Breast epithelium (tissue), 4 donors: ENCODE measurements at regions not wholly inside any gene's neighbourhood (a gene's known extent, or its start where the extent isn't known, plus 50 kb on each side); places are given as distances from the start of the nearest gene placed in this dataset.

ENCODE experiments used
- DNase-seq, 2 donors: peaks; one replicate each; pipeline ENCODE4 v3.0.0-alpha.2; 2019; ENCODE audit warnings: low spot score in 2 of 2
- H3K27ac ChIP-seq, 2 donors: fragments of 200-600 bp; sonication (generic) in 1 of 2; one replicate each; pipeline ENCODE4 v1.5.1; 2016 to 2019; ENCODE audit warnings: mild to moderate bottlenecking in 1 of 2
- H3K27me3 ChIP-seq, 2 donors: fragments of 200-600 bp; sonication (generic) in 1 of 2; one replicate each; pipeline versions ENCODE4 v1.5.1 to v1.6.0; 2017 to 2019; ENCODE audit warnings: control low read depth in 1 of 2, mild to moderate bottlenecking in 1 of 2
- H3K36me3 ChIP-seq: fragments of 200-600 bp; one replicate; pipeline ENCODE4 v1.5.1; 2019
- H3K4me1 ChIP-seq, 2 donors: fragments of 200-600 bp; sonication (generic); one replicate each; pipeline ENCODE4 v1.5.1; 2016 to 2019; ENCODE audit warnings: control low read depth in 1 of 2
- H3K4me3 ChIP-seq, 3 donors: fragments of 200-600 bp; sonication (generic); 1 replicate in 2 of 3; 2 replicates in 1 of 3; pipeline ENCODE4 v1.5.1; 2016 to 2019; ENCODE audit warnings: mild to moderate bottlenecking in 3 of 3, moderate library complexity in 2 of 3
- H3K9me3 ChIP-seq, 2 donors: fragments of 200-600 bp; sonication (generic) in 1 of 2; one replicate each; pipeline ENCODE4 v1.5.1; 2016 to 2019; ENCODE audit warnings: control low read depth in 1 of 2
- CTCF ChIP-seq, 3 donors: fragments of 450-650 bp; IDR thresholded peaks; one replicate each; pipeline ENCODE4 v1.5.1; 2016 to 2017; ENCODE audit warnings: antibody characterized with exemption in 3 of 3, mild to moderate bottlenecking in 3 of 3, moderate library complexity in 3 of 3
- POLR2A ChIP-seq: fragments of 450-650 bp; IDR thresholded peaks from one replicate; pipeline ENCODE4 v1.6.1; 2016; ENCODE audit warnings: antibody characterized with exemption, mild to moderate bottlenecking, moderate library complexity
- POLR2AphosphoS5 ChIP-seq, 3 donors: sonication (generic); formaldehyde crosslinking; IDR thresholded peaks; one replicate each; pipeline ENCODE4 v1.6.1; 2017; ENCODE audit warnings: antibody characterized with exemption in 3 of 3
- intact Hi-C: fragments of 100-400 bp; cut with DNase I; formaldehyde crosslinking; loops from one replicate; pipeline ENCODE4 v1.15.1; 2023; ENCODE audit warnings: low total_unique reads

DNA sequence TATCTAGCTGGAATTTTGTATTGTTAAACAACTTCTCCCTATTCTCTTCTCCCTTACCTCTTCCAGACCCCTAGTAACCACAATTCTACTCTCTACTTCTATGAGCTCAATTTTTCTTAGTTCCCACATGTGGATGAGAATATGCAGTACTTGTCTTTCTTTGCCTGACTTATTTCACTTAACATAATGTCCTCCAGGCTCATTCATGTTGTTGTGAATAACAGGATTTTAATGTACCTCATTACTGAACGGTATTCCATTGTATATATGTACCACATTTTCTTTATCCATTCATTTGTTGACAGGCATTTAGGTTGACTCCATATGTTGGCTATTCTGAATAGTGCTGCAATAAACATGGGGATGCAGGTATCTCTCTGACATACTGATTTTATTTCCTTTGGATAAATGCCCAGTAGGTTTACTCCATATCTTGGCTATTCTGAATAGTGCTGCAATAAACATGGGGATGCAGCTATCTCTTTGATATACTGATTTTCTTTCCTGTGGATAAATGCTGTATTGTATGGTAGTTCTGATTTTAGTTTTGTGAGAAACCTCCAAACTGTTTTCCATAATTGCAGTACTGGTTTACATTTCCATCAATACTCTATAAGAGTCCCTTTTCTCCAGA, 116.0 kb upstream of the INHBA start:
- no peaks in the 10 kb centered on the region for H3K27me3 ChIP-seq
- H3K9me3 ChIP-seq = peaks cover 0 to 7% of the 10 kb centered on the region in 2 donors
- H3K4me1 ChIP-seq = no peaks in the 10 kb centered on the region
- intact Hi-C loops = no loop called here
- no peak overlapping the region for H3K27ac ChIP-seq
- no peak overlapping the region for H3K4me3 ChIP-seq
- DNase-seq = no peak
- no peaks in the 10 kb centered on the region for H3K36me3 ChIP-seq
- no peak for TF ChIP-seq POLR2AphosphoS5 (IDR thresholded peaks at IDR 0.05)
- no peak for TF ChIP-seq POLR2A
- no peak for TF ChIP-seq CTCF (IDR thresholded peaks at IDR 0.05)

DNA sequence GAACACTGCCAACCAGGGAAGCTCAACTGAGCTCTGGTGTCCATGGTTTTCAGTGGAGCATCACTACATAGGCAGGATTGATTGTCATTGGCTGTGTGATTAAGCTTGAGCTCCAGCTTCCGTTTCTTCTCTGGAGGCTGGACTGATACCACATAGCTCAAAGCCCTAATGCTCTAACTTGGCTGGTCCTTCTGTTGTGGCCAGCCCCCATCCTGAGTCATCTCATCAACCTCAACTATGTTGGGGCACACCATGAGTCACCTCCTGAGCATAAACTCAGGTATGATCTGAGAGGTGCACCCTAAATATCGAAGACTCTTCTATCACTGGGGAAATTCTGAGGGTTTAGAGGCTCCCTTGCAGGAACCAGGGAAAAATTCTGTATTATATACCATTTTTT, 114.5 kb upstream of the INHBA start:
- H3K27me3 ChIP-seq = no peaks in the 10 kb centered on the region
- no peak overlapping the region for H3K4me3 ChIP-seq
- no peaks in the 10 kb centered on the region for H3K4me1 ChIP-seq
- H3K9me3 ChIP-seq = peaks cover 0 to 7% of the 10 kb centered on the region in 2 donors
- no peaks in the 10 kb centered on the region for H3K36me3 ChIP-seq
- TF ChIP-seq POLR2A (no peak), POLR2AphosphoS5 (IDR thresholded peaks at IDR 0.05) (no peak), CTCF (IDR thresholded peaks at IDR 0.05) (no peak)
- intact Hi-C loops = no loop called here
- DNase-seq = no peak
- no peak overlapping the region for H3K27ac ChIP-seq

GRCh38 chr7:41816111-41816510, 113.2 kb upstream of the INHBA start:
- H3K27me3 ChIP-seq = no peaks in the 10 kb centered on the region
- no peaks in the 10 kb centered on the region for H3K36me3 ChIP-seq
- intact Hi-C loops = no loop called here
- peaks cover 0 to 7% of the 10 kb centered on the region in 2 donors for H3K9me3 ChIP-seq
- TF ChIP-seq CTCF (IDR thresholded peaks at IDR 0.05) (no peak), POLR2A (no peak), POLR2AphosphoS5 (IDR thresholded peaks at IDR 0.05) (no peak)
- no peak overlapping the region for H3K27ac ChIP-seq
- H3K4me1 ChIP-seq = no peaks in the 10 kb centered on the region
- no peak for DNase-seq
- H3K4me3 ChIP-seq = no peak overlapping the region

GRCh38 chr7:41814888-41815287, 112.0 kb upstream of the INHBA start:
- no peaks in the 10 kb centered on the region for H3K27me3 ChIP-seq
- no peaks in the 10 kb centered on the region for H3K36me3 ChIP-seq
- H3K9me3 ChIP-seq = peaks cover 0 to 7% of the 10 kb centered on the region in 2 donors
- no peaks in the 10 kb centered on the region for H3K4me1 ChIP-seq
- H3K27ac ChIP-seq = no peak overlapping the region
- intact Hi-C loops = no loop called here
- no peak for TF ChIP-seq CTCF (IDR thresholded peaks at IDR 0.05)
- TF ChIP-seq POLR2A = no peak
- TF ChIP-seq POLR2AphosphoS5 (IDR thresholded peaks at IDR 0.05) = no peak
- no peak overlapping the region for H3K4me3 ChIP-seq
- DNase-seq = no peak

GRCh38 chr7:41813286-41813685, 110.4 kb upstream of the INHBA start:
- Histone ChIP-seq H3K4me3 (no peak overlapping the region), H3K9me3 (no peaks in the 10 kb centered on the region), H3K27me3 (no peaks in the 10 kb centered on the region), H3K27ac (no peak overlapping the region), H3K36me3 (no peaks in the 10 kb centered on the region), H3K4me1 (no peaks in the 10 kb centered on the region)
- no peak for DNase-seq
- no peak for TF ChIP-seq CTCF (IDR thresholded peaks at IDR 0.05)
- no peak for TF ChIP-seq POLR2A
- TF ChIP-seq POLR2AphosphoS5 (IDR thresholded peaks at IDR 0.05) = no peak
- intact Hi-C loops = no loop called here
